ENCODE measurements at regions not wholly inside any gene's neighbourhood (a gene's known extent, or its start where the extent isn't known, plus 50 kb on each side); places are given as distances from the start of the nearest gene placed in this dataset.

DNA sequence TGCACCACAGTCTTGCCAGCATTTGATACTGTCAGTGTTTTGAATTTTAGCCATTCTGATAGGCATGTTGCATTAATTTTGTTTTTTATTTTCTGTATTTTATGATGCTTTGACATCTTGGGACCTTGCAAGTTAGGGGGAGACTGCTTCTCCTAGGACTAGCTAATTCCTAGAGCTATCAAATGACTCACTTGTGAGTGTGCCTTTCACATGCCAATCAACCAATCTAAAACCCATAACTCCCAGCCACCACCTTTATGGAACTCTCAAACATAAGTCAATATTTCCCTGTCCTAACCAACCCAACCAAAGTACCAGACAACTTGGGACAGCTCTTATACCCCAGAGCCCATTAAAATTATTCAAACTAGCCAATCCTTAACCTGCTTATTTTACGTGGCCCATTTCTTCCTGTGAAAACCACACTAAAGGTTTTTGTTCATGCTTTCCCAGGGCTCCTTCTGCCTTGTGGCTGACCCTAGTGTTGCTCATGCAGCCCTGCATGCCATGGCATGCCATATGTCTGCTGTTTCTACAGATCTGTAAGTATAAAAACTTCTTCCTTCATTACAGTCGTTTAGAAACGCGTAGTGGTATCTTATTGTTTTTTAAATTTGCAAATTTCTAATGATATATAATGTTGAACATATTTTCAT lies 230.1 kb downstream of the GPD2 start:
- H3K9me3 ChIP-seq (ENCODE audit: control extremely low read depth in 1 of 3, control insufficient read depth in 2 of 3, insufficient read depth in 1 of 3, low read length in 2 of 3): no peaks in the 10 kb centered on the region
- H3K27me3 Mint-ChIP-seq: peaks cover 6% of the 10 kb centered on the region
- no peaks in the 10 kb centered on the region for H3K4me1 ChIP-seq (ENCODE audit: control insufficient read depth in 2 of 2, insufficient read depth in 2 of 2, low read length in 2 of 2)
- no peaks in the 10 kb centered on the region for H3K79me2 ChIP-seq (ENCODE audit: control insufficient read depth, insufficient read depth, low read length)
- no peak for ATAC-seq (ENCODE audit: low read depth)
- ChIA-PET CTCF (no interaction called here), POLR2A (no interaction called here)
- H3K36me3 ChIP-seq (replicated peaks in 1 of 2; ENCODE audit: control extremely low read depth in 1 of 2, control insufficient read depth in 1 of 2, extremely low read depth in 1 of 2, insufficient read depth in 2 of 2, low read length in 1 of 2): no peaks in the 10 kb centered on the region
- peaks cover 8% of the 10 kb centered on the region for H3K9me3 Mint-ChIP-seq (ENCODE audit: insufficient read depth)
- no peak overlapping the region for H3K4me3 Mint-ChIP-seq
- no peak overlapping the region for H3K27ac ChIP-seq (ENCODE audit: low read length in 2 of 2)
- intact Hi-C loops (cut with micrococcal nuclease): no loop called here
- 57% methylated on average over 1 of the region's 4 CpGs for WGBS (ENCODE audit: insufficient coverage)
- no peaks in the 10 kb centered on the region for H3K27me3 ChIP-seq (replicated peaks in 1 of 4; ENCODE audit: control extremely low read depth in 1 of 4, control insufficient read depth in 3 of 4, insufficient read depth in 4 of 4, low read length in 3 of 4)
- H4K20me1 ChIP-seq (ENCODE audit: control insufficient read depth, insufficient read depth, low read length, poor library complexity, severe bottlenecking): no peaks in the 10 kb centered on the region
- no peaks in the 10 kb centered on the region for H3K4me1 Mint-ChIP-seq
- H3K9ac ChIP-seq (ENCODE audit: low read length): no peak overlapping the region
- no peak for DNase-seq
- no peak overlapping the region for H3K27ac Mint-ChIP-seq
- no peak overlapping the region for H3K4me3 ChIP-seq (ENCODE audit: control extremely low read depth in 1 of 5, extremely low read depth in 1 of 5, insufficient read depth in 1 of 5, low read depth in 2 of 5, low read length in 4 of 5)
- TF ChIP-seq CTCF (IDR thresholded peaks at IDR 0.05): no peak
- no peak for TF ChIP-seq EZH2 (IDR thresholded peaks at IDR 0.05; ENCODE audit: borderline replicate concordance, insufficient read depth, low read depth, low read length, poor library complexity, severe bottlenecking)
- no peak overlapping the region for H3K4me2 ChIP-seq (replicated peaks; ENCODE audit: low read depth, low read length, poor library complexity, severe bottlenecking)
- H2AFZ ChIP-seq (ENCODE audit: insufficient read depth, low read depth, low read length, poor library complexity, severe bottlenecking): no peak overlapping the region

- ChIA-PET CTCF (no interaction called here), POLR2A (no interaction called here)
- H2AFZ ChIP-seq (ENCODE audit: insufficient read depth, low read depth, low read length, poor library complexity, severe bottlenecking): no peak overlapping the region
- Mint-ChIP-seq H3K4me1 (no peaks in the 10 kb centered on the region), H3K27me3 (peaks cover 11% of the 10 kb centered on the region), H3K9me3 (ENCODE audit: insufficient read depth) (peaks cover 8% of the 10 kb centered on the region), H3K27ac (no peak overlapping the region), H3K4me3 (no peak overlapping the region)
- no peak overlapping the region for H3K4me3 ChIP-seq (ENCODE audit: control extremely low read depth in 1 of 5, extremely low read depth in 1 of 5, insufficient read depth in 1 of 5, low read depth in 2 of 5, low read length in 4 of 5)
- no peak for TF ChIP-seq CTCF (IDR thresholded peaks at IDR 0.05)
- no peak for TF ChIP-seq EZH2 (IDR thresholded peaks at IDR 0.05; ENCODE audit: borderline replicate concordance, insufficient read depth, low read depth, low read length, poor library complexity, severe bottlenecking)
- DNase-seq (no peak), ATAC-seq (ENCODE audit: low read depth) (no peak)
- no peak overlapping the region for H3K4me2 ChIP-seq (replicated peaks; ENCODE audit: low read depth, low read length, poor library complexity, severe bottlenecking)
- whole genome bisulfite sequencing (ENCODE audit: insufficient coverage): no CpG with 5 or more reads among the region's 2 CpGs
- intact Hi-C loops (cut with micrococcal nuclease): no loop called here
- H3K79me2 ChIP-seq (ENCODE audit: control insufficient read depth, insufficient read depth, low read length): no peaks in the 10 kb centered on the region
- H3K4me1 ChIP-seq (ENCODE audit: control insufficient read depth in 2 of 2, insufficient read depth in 2 of 2, low read length in 2 of 2): no peaks in the 10 kb centered on the region
- no peak overlapping the region for H3K27ac ChIP-seq (ENCODE audit: low read length in 2 of 2)
- H3K36me3 ChIP-seq (replicated peaks in 1 of 2; ENCODE audit: control extremely low read depth in 1 of 2, control insufficient read depth in 1 of 2, extremely low read depth in 1 of 2, insufficient read depth in 2 of 2, low read length in 1 of 2): no peaks in the 10 kb centered on the region
- H3K9ac ChIP-seq (ENCODE audit: low read length): no peak overlapping the region
- H3K27me3 ChIP-seq (replicated peaks in 1 of 4; ENCODE audit: control extremely low read depth in 1 of 4, control insufficient read depth in 3 of 4, insufficient read depth in 4 of 4, low read length in 3 of 4): no peaks in the 10 kb centered on the region
- H4K20me1 ChIP-seq (ENCODE audit: control insufficient read depth, insufficient read depth, low read length, poor library complexity, severe bottlenecking): no peaks in the 10 kb centered on the region
- H3K9me3 ChIP-seq (ENCODE audit: control extremely low read depth in 1 of 3, control insufficient read depth in 2 of 3, insufficient read depth in 1 of 3, low read length in 2 of 3): no peaks in the 10 kb centered on the region
These were observed 233.9 kb downstream of the GPD2 start for GRCh38 chr2:156670104-156670503.

Data from B cell (primary cell).